C1 segment of cervical spinal cord (tissue), 14 donors: ENCODE measurements at regions not wholly inside any gene's neighbourhood (a gene's known extent, or its start where the extent isn't known, plus 50 kb on each side); places are given as distances from the start of the nearest gene placed in this dataset.
"Not testable (repeated sequence)": the region's sequence is repeated elsewhere in the genome, so short reads cannot be mapped to it uniquely, and the experiment has no call there.

Experiments
- DNase-seq, 14 donors: peaks; one replicate each; lab custom pipeline; 2025; lab: John Stamatoyannopoulos, UW

- DNase-seq = no peak
Observed at GRCh38 chr1:119191325-119191724, 50.9 kb upstream of the WARS2 start.

- DNase-seq = no peak
Observed at GRCh38 chr1:119204197-119204960, 63.9 kb upstream of the WARS2 start.

GRCh38 chr1:119204961-119205357 is 64.5 kb upstream of the WARS2 start:
- no peak for DNase-seq

GRCh38 chr1:119209061-119209460 is 68.6 kb upstream of the WARS2 start:
- no peak for DNase-seq

- DNase-seq = no peak
Observed at GRCh38 chr1:119209596-119210295, 69.3 kb upstream of the WARS2 start.

GRCh38 chr1:119210296-119210649 is 69.8 kb upstream of the WARS2 start:
- DNase-seq = no peak

GRCh38 chr1:119213213-119213612 is 72.8 kb upstream of the WARS2 start:
- not testable (repeated sequence) for DNase-seq

- DNase-seq = not testable (repeated sequence)
Observed at GRCh38 chr1:119214961-119215360, 74.5 kb upstream of the WARS2 start.

- DNase-seq = no peak
Observed at GRCh38 chr1:119217309-119217828, 76.9 kb upstream of the WARS2 start.

GRCh38 chr1:119219711-119220110 is 79.3 kb upstream of the WARS2 start:
- no peak for DNase-seq

- DNase-seq = no peak
Observed at GRCh38 chr1:119220991-119221390, 80.5 kb upstream of the WARS2 start.

- DNase-seq = no peak
Observed at GRCh38 chr1:119222271-119222670, 81.8 kb upstream of the WARS2 start.

GRCh38 chr1:119225265-119225664 is 84.8 kb upstream of the WARS2 start:
- DNase-seq = no peak

- DNase-seq = no peak
Observed at GRCh38 chr1:119225831-119226230, 85.4 kb upstream of the WARS2 start.

- no peak for DNase-seq
Observed at GRCh38 chr1:119226321-119226720, 85.9 kb upstream of the WARS2 start.

- DNase-seq = no peak
Observed at GRCh38 chr1:119226913-119227312, 86.5 kb upstream of the WARS2 start.

GRCh38 chr1:119227456-119227855 is 87.0 kb upstream of the WARS2 start:
- DNase-seq = no peak

- no peak for DNase-seq
Observed at GRCh38 chr1:119228335-119229080, 88.1 kb upstream of the WARS2 start.

GRCh38 chr1:119235120-119235519 is 94.7 kb upstream of the WARS2 start:
- no peak for DNase-seq

- DNase-seq = no peak
Observed at GRCh38 chr1:119245881-119246280, 105.4 kb upstream of the WARS2 start.

GRCh38 chr1:119249283-119249682 is 108.8 kb upstream of the WARS2 start:
- DNase-seq = no peak

GRCh38 chr1:119250299-119250698 is 109.8 kb upstream of the WARS2 start:
- no peak for DNase-seq
